H9 (cell line): ENCODE measurements at regions not wholly inside any gene's neighbourhood (a gene's known extent, or its start where the extent isn't known, plus 50 kb on each side); places are given as distances from the start of the nearest gene placed in this dataset.

Source experiments
- DNase-seq: peaks from one replicate; pipeline ENCODE4 v3.0.0-alpha.2; 2017
- H2AFZ ChIP-seq: one replicate; pipeline ENCODE4 v1.6.1; 2013; ENCODE audit warnings: mild to moderate bottlenecking, low read length, control low read depth, moderate library complexity
- H2AK5ac ChIP-seq: 2 replicates; pipeline ENCODE4 v1.6.1; 2013; ENCODE audit warnings: low read length, control low read depth, mixed read lengths; ENCODE audit not compliant: insufficient read length
- H2BK120ac ChIP-seq: one replicate; pipeline ENCODE4 v1.6.1; 2013; ENCODE audit warnings: low read depth, mild to moderate bottlenecking, low read length, control low read depth, inconsistent platforms; ENCODE audit not compliant: poor library complexity, severe bottlenecking
- H2BK12ac ChIP-seq: 2 replicates; pipeline ENCODE4 v1.6.1; 2013; ENCODE audit warnings: low read length, control low read depth, mixed read lengths, low read depth; ENCODE audit not compliant: insufficient read length
- H2BK15ac ChIP-seq: 2 replicates; pipeline ENCODE4 v1.6.1; 2013; ENCODE audit warnings: low read depth, low read length, control low read depth
- H2BK20ac ChIP-seq: one replicate; pipeline ENCODE4 v1.6.1; 2013; ENCODE audit warnings: low read depth, mild to moderate bottlenecking, low read length, control low read depth, inconsistent platforms; ENCODE audit not compliant: poor library complexity, severe bottlenecking
- H2BK5ac ChIP-seq: 2 replicates; pipeline ENCODE4 v1.6.1; 2013; ENCODE audit warnings: low read length, control low read depth, mixed read lengths; ENCODE audit not compliant: insufficient read length
- H3K14ac ChIP-seq: 2 replicates; pipeline ENCODE4 v1.6.1; 2013; ENCODE audit warnings: low read length, control low read depth; ENCODE audit not compliant: insufficient read depth
- H3K18ac ChIP-seq: 2 replicates; pipeline ENCODE4 v1.6.1; 2013; ENCODE audit warnings: low read depth, mild to moderate bottlenecking, mixed read lengths, low read length, control low read depth; ENCODE audit not compliant: insufficient read length
- H3K23ac ChIP-seq: 2 replicates; pipeline ENCODE4 v1.6.1; 2013; ENCODE audit warnings: low read length, control low read depth, mixed read lengths, low read depth; ENCODE audit not compliant: insufficient read length
- H3K23me2 ChIP-seq: 2 replicates; pipeline ENCODE4 v1.6.1; 2013; ENCODE audit warnings: low read depth, mild to moderate bottlenecking, mixed read lengths, low read length, control low read depth; ENCODE audit not compliant: insufficient read length, poor library complexity, severe bottlenecking
- H3K27ac ChIP-seq: 2 replicates; pipeline ENCODE4 v1.5.1; 2013; ENCODE audit warnings: low read length, control low read depth, mixed read lengths, low read depth; ENCODE audit not compliant: insufficient read length
- H3K27me3 ChIP-seq: 2 replicates; pipeline ENCODE4 v1.6.1; 2013; ENCODE audit warnings: low read length, control low read depth, inconsistent platforms; ENCODE audit not compliant: insufficient read depth
- H3K4ac ChIP-seq: 2 replicates; pipeline ENCODE4 v1.6.1; 2013; ENCODE audit warnings: low read depth, mild to moderate bottlenecking, control low read depth, inconsistent platforms, low read length, moderate library complexity
- H3K4me1 ChIP-seq: 2 replicates; pipeline ENCODE4 v1.6.1; 2013; ENCODE audit warnings: low read length, control low read depth, inconsistent platforms; ENCODE audit not compliant: insufficient read depth
- H3K4me2 ChIP-seq: 2 replicates; pipeline ENCODE4 v1.6.1; 2013; ENCODE audit warnings: low read length, control low read depth, mixed read lengths; ENCODE audit not compliant: insufficient read length, insufficient read depth
- H3K56ac ChIP-seq: 2 replicates; pipeline ENCODE4 v1.6.1; 2013; ENCODE audit warnings: low read depth, mild to moderate bottlenecking, mixed read lengths, low read length, control low read depth; ENCODE audit not compliant: insufficient read length
- H3K79me1 ChIP-seq: 2 replicates; pipeline ENCODE4 v1.6.1; 2013; ENCODE audit warnings: low read depth, mild to moderate bottlenecking, moderate library complexity, low read length, control low read depth, inconsistent platforms; ENCODE audit not compliant: insufficient read depth, poor library complexity, severe bottlenecking
- H3K79me2 ChIP-seq: 2 replicates; pipeline ENCODE4 v1.6.1; 2013; ENCODE audit warnings: low read length, control low read depth, inconsistent platforms; ENCODE audit not compliant: insufficient read depth
- H3K9ac ChIP-seq: 2 replicates; pipeline ENCODE4 v1.6.1; 2013; ENCODE audit warnings: low read length, control low read depth, mixed read lengths; ENCODE audit not compliant: insufficient read length; ENCODE audit errors: extremely low read depth
- H3K9me3 ChIP-seq: one replicate; pipeline ENCODE4 v1.6.1; 2013; ENCODE audit warnings: low read depth, low read length, inconsistent platforms; ENCODE audit not compliant: control insufficient read depth
- H3T11ph ChIP-seq: one replicate; pipeline ENCODE4 v1.6.1; 2013; ENCODE audit warnings: mild to moderate bottlenecking, low read length, control low read depth, inconsistent platforms
- H4K20me1 ChIP-seq: one replicate; pipeline ENCODE4 v1.6.1; 2013; ENCODE audit not compliant: control insufficient read depth, insufficient read length, insufficient read depth
- H4K5ac ChIP-seq: 2 replicates; pipeline ENCODE4 v1.6.1; 2013; ENCODE audit warnings: low read depth, mild to moderate bottlenecking, mixed read lengths, low read length, control low read depth; ENCODE audit not compliant: insufficient read length
- H4K8ac ChIP-seq: replicated peaks from 2 replicates; pipeline ENCODE4 v1.6.1; 2013; ENCODE audit warnings: low read length, control low read depth, mixed read lengths, low read depth; ENCODE audit not compliant: insufficient read length
- H4K91ac ChIP-seq: 2 replicates; pipeline ENCODE4 v1.6.1; 2013; ENCODE audit warnings: low read depth, mild to moderate bottlenecking, moderate library complexity, mixed read lengths, low read length, control low read depth; ENCODE audit not compliant: insufficient read length
- H3K27ac Mint-ChIP-seq, 3 experiments: 2 replicates in 2 of 3; 3 replicates in 1 of 3; pipeline ENCODE4 v1.8.0; 2020 to 2021; ENCODE audit warnings: mixed read lengths in 3 of 3, mild to moderate bottlenecking in 1 of 3, moderate library complexity in 1 of 3
- H3K27me3 Mint-ChIP-seq: 2 replicates; pipeline ENCODE4 v1.8.0; 2021; ENCODE audit warnings: low read depth, mild to moderate bottlenecking, moderate library complexity, mixed read lengths
- H3K36me3 Mint-ChIP-seq, 3 experiments: 2 replicates in 2 of 3; 3 replicates in 1 of 3; pipeline ENCODE4 v1.8.0; 2020 to 2021; ENCODE audit warnings: low read depth in 3 of 3, mixed read lengths in 3 of 3; ENCODE audit not compliant: insufficient read depth in 1 of 3
- H3K4me1 Mint-ChIP-seq, 2 experiments: 2 replicates each; pipeline ENCODE4 v1.8.0; 2020; ENCODE audit warnings: mixed read lengths in 2 of 2
- H3K4me3 Mint-ChIP-seq, 2 experiments: 2 replicates in 1 of 2; 3 replicates in 1 of 2; pipeline ENCODE4 v1.8.0; 2020 to 2021; ENCODE audit warnings: mild to moderate bottlenecking in 2 of 2, mixed read lengths in 2 of 2, moderate library complexity in 1 of 2
- H3K9me3 Mint-ChIP-seq, 2 experiments: 2 replicates in 1 of 2; 3 replicates in 1 of 2; pipeline ENCODE4 v1.8.0; 2020; ENCODE audit warnings: mild to moderate bottlenecking in 2 of 2, mixed read lengths in 2 of 2, moderate library complexity in 1 of 2
- WGBS: extraction: QIAGEN DNeasy Blood & Tissue Kit; methylation state at CpG from one replicate; pipeline ENCODE4 v1.1.7; 2013; ENCODE audit warnings: missing lambda C conversion rate, low lambda C conversion rate, mixed read lengths; ENCODE audit not compliant: insufficient read length; ENCODE audit errors: extremely low coverage; 5-methylcytosine and 5-hydroxymethylcytosine counted together
- TF ChIP-seq, protein P1 (sequence below): fragments of 200-600 bp; sonication (generic); conservative IDR thresholded peaks from 3 replicates; pipeline ENCODE4 v1.8.0; 2021; ENCODE audit warnings: antibody characterized with exemption, mild to moderate bottlenecking

DNA sequence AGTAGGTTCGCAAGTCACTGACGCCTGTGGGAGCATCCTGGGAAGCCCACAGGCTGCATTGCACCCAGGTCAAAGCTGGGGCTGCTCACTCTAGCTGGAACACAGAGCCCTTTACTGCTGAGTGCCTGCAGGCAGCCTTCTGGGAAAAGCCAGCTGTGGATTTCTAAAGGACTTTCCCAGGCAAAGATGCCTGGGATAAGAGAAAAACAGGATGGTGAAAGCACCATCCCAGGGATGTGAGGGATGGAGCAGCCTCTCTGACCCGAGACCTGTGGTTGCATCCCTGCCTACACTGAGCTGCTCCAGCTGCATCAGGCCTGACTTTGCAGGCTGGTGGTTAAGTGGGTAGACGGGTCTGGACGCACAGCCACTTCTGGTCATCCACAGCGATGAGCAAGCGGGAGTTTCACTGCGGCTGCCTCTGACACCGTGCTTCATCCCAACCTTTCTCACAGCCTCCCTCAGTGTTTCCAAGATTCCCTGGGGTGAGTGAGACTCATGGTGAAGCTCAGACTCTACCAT is 52.5 kb upstream of the AMOTL2 start:
- H3K79me2 ChIP-seq = no peaks in the 10 kb centered on the region
- no peaks in the 10 kb centered on the region for H3K9me3 ChIP-seq
- TF ChIP-seq, protein P1, sequence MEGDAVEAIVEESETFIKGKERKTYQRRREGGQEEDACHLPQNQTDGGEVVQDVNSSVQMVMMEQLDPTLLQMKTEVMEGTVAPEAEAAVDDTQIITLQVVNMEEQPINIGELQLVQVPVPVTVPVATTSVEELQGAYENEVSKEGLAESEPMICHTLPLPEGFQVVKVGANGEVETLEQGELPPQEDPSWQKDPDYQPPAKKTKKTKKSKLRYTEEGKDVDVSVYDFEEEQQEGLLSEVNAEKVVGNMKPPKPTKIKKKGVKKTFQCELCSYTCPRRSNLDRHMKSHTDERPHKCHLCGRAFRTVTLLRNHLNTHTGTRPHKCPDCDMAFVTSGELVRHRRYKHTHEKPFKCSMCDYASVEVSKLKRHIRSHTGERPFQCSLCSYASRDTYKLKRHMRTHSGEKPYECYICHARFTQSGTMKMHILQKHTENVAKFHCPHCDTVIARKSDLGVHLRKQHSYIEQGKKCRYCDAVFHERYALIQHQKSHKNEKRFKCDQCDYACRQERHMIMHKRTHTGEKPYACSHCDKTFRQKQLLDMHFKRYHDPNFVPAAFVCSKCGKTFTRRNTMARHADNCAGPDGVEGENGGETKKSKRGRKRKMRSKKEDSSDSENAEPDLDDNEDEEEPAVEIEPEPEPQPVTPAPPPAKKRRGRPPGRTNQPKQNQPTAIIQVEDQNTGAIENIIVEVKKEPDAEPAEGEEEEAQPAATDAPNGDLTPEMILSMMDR = no peak
- no peak overlapping the region for H2BK20ac ChIP-seq
- no peak overlapping the region for H3K27ac Mint-ChIP-seq
- H4K20me1 ChIP-seq = no peaks in the 10 kb centered on the region
- H4K5ac ChIP-seq = no peak overlapping the region
- no CpG with 5 or more reads among the region's 9 CpGs for WGBS
- no peak overlapping the region for H2BK120ac ChIP-seq
- H3K27ac ChIP-seq = no peak overlapping the region
- H2AFZ ChIP-seq = no peak overlapping the region
- H4K91ac ChIP-seq = no peak overlapping the region
- H3K27me3 ChIP-seq = no peaks in the 10 kb centered on the region
- no peak overlapping the region for H3K14ac ChIP-seq
- no peak overlapping the region for H2BK12ac ChIP-seq
- H3K23me2 ChIP-seq = no peaks in the 10 kb centered on the region
- no peak overlapping the region for H3K18ac ChIP-seq
- H3K9me3 Mint-ChIP-seq = no peaks in the 10 kb centered on the region
- no peak overlapping the region for H2BK15ac ChIP-seq
- no peak for DNase-seq
- H3K9ac ChIP-seq = no peak overlapping the region
- H3K79me1 ChIP-seq = no peaks in the 10 kb centered on the region
- peaks cover 11 to 15% of the 10 kb centered on the region in 2 experiments for H3K4me1 Mint-ChIP-seq
- H2BK5ac ChIP-seq = no peak overlapping the region
- H3K4me2 ChIP-seq = no peak overlapping the region
- H3K27me3 Mint-ChIP-seq = peaks cover 17% of the 10 kb centered on the region
- no peak overlapping the region for H3K4ac ChIP-seq
- no peak overlapping the region for H2AK5ac ChIP-seq
- no peak overlapping the region for H3K4me3 Mint-ChIP-seq
- H4K8ac ChIP-seq = no peak overlapping the region
- peaks cover 2% of the 10 kb centered on the region; the same call in 1 of the 2 replicates for H3K4me1 ChIP-seq
- no peak overlapping the region for H3K56ac ChIP-seq
- no peaks in the 10 kb centered on the region for H3K36me3 Mint-ChIP-seq
- H3T11ph ChIP-seq = no peak overlapping the region
- no peak overlapping the region for H3K23ac ChIP-seq
